GM12878 (cell line): ENCODE measurements at regions not wholly inside any gene's neighbourhood (a gene's known extent, or its start where the extent isn't known, plus 50 kb on each side); places are given as distances from the start of the nearest gene placed in this dataset.

Experiments used
- ATAC-seq: fragments of 200-7000 bp; cut with Tn5 transposase; 3 replicates; pipeline ENCODE4 v1.9.1; 2020; ENCODE audit warnings: mild to moderate bottlenecking, moderate library complexity
- BruUV-seq: library from RNA; stranded (reverse); fragments of 400-500 nt; replicated peaks from 2 replicates; lab custom pipeline; 2021; lab: Mats Ljungman, UMichigan
- CTCF ChIA-PET: fragments of 300-600 bp; sonication (Branson Sonifier 250); formaldehyde crosslinking; extraction: SDS; loops from one replicate; lab custom pipeline; 2021; ENCODE audit warnings: inconsistent platforms; lab: Yijun Ruan, JAX
- POLR2A ChIA-PET: fragments of 350-600 bp; formaldehyde crosslinking; extraction: SDS; loops from one replicate; lab custom pipeline; 2021; ENCODE audit warnings: inconsistent platforms; lab: Charles Lee
- RAD21 ChIA-PET: fragments of 300-600 bp; sonication (Branson Sonifier 250); formaldehyde crosslinking; loops from one replicate; lab custom pipeline; 2023; ENCODE audit warnings: antibody characterized with exemption; ENCODE audit not compliant: unreplicated experiment; lab: Charles Lee
- SMC1A ChIA-PET: fragments of 300-600 bp; sonication (Branson Sonifier 250); formaldehyde crosslinking; loops from one replicate; lab custom pipeline; 2023; ENCODE audit not compliant: unreplicated experiment, uncharacterized antibody; lab: Charles Lee
- DNase-seq: peaks from one replicate; pipeline ENCODE4 v3.0.0-alpha.2; 2011; ENCODE audit warnings: low read depth, low spot score
- FAIRE-seq: peaks from 3 replicates; lab custom pipeline; 2011; peaks lifted over from hg19 to GRCh38; lab: Jason Lieb, UNC
- H2AFZ ChIP-seq: 2 replicates; pipeline ENCODE4 v1.6.0; 2011; ENCODE audit warnings: low read depth, low read length, control low read depth; ENCODE audit not compliant: control insufficient read depth
- H3K27ac ChIP-seq: 2 replicates; pipeline ENCODE4 v1.5.1; 2011; ENCODE audit warnings: control low read depth; ENCODE audit not compliant: control insufficient read depth, insufficient read depth
- H3K27me3 ChIP-seq, 2 experiments: replicated peaks in 1 of 2; 2 replicates each; pipeline versions ENCODE4 v1.6.0 to v1.6.1; 2011; ENCODE audit warnings: low read length in 1 of 2; ENCODE audit not compliant: control insufficient read depth in 2 of 2, insufficient read depth in 2 of 2
- H3K36me3 ChIP-seq, 2 experiments: 2 replicates each; pipeline ENCODE4 v1.5.1; 2011; ENCODE audit warnings: low read length in 1 of 2; ENCODE audit not compliant: control insufficient read depth in 2 of 2, insufficient read depth in 2 of 2
- H3K4me1 ChIP-seq: 2 replicates; pipeline ENCODE4 v1.6.1; 2011; ENCODE audit warnings: mild to moderate bottlenecking, low read length, moderate library complexity, mixed read lengths; ENCODE audit not compliant: control insufficient read depth, insufficient read depth
- H3K4me2 ChIP-seq: 2 replicates; pipeline ENCODE4 v1.6.0; 2011; ENCODE audit warnings: control low read depth; ENCODE audit not compliant: control insufficient read depth, insufficient read depth
- H3K4me3 ChIP-seq: fragments of 200-600 bp; sonication (generic); 2 replicates; pipeline ENCODE4 v1.5.1; 2016
- H3K79me2 ChIP-seq: 2 replicates; pipeline ENCODE4 v1.6.0; 2011; ENCODE audit warnings: low read length; ENCODE audit not compliant: control insufficient read depth, insufficient read depth
- H3K9ac ChIP-seq: 2 replicates; pipeline ENCODE4 v1.8.0; 2011; ENCODE audit warnings: low read length, control low read depth, mixed read lengths; ENCODE audit not compliant: control insufficient read depth, insufficient read depth
- H3K9me3 ChIP-seq: replicated peaks from 3 replicates; pipeline ENCODE4 v1.5.1; 2011; ENCODE audit warnings: mild to moderate bottlenecking, low read length; ENCODE audit not compliant: control insufficient read depth, insufficient read depth
- H4K20me1 ChIP-seq: 2 replicates; pipeline ENCODE4 v1.6.0; 2011; ENCODE audit not compliant: control insufficient read depth, insufficient read depth
- ATF2 ChIP-seq: IDR thresholded peaks from 2 replicates; pipeline ENCODE4 v1.6.1; 2012; ENCODE audit warnings: low read length, inconsistent platforms
- EZH2 ChIP-seq: IDR thresholded peaks from 2 replicates; pipeline ENCODE4 v1.6.1; 2012; ENCODE audit warnings: low read depth, mild to moderate bottlenecking, control low read depth, inconsistent platforms, low read length, borderline replicate concordance; ENCODE audit not compliant: control insufficient read depth
- FOXM1 ChIP-seq: IDR thresholded peaks from 2 replicates; pipeline ENCODE4 v1.6.1; 2012; ENCODE audit warnings: low read depth, mild to moderate bottlenecking, inconsistent platforms, low read length, moderate library complexity
- HDAC6 ChIP-seq: fragments of 200-600 bp; sonication (generic); IDR thresholded peaks from one replicate; pipeline ENCODE4 v1.8.0; 2017; ENCODE audit warnings: antibody characterized with exemption; ENCODE audit not compliant: unreplicated experiment
- IKZF1 ChIP-seq: fragments of 450-650 bp; conservative IDR thresholded peaks from 2 replicates; pipeline ENCODE4 v1.6.1; 2017; ENCODE audit warnings: antibody characterized with exemption, mild to moderate bottlenecking
- KAT2A ChIP-seq: conservative IDR thresholded peaks from 2 replicates; pipeline ENCODE4 v1.6.1; 2011; ENCODE audit warnings: low read depth, low read length; ENCODE audit not compliant: control insufficient read depth
- KLF5 ChIP-seq: fragments of 450-650 bp; IDR thresholded peaks from 2 replicates; pipeline ENCODE4 v1.6.1; 2014; ENCODE audit warnings: mild to moderate bottlenecking; ENCODE audit not compliant: partially characterized antibody
- MXI1 ChIP-seq: fragments of 150-350 bp; IDR thresholded peaks from 2 replicates; pipeline ENCODE4 v1.6.1; 2011; ENCODE audit warnings: low read depth, mild to moderate bottlenecking, inconsistent platforms, low read length, improper control_type of control experiment
- PBX3 ChIP-seq: IDR thresholded peaks from 2 replicates; pipeline ENCODE4 v1.6.1; 2011; ENCODE audit warnings: mild to moderate bottlenecking, low read depth, low read length, moderate library complexity; ENCODE audit not compliant: insufficient replicate concordance
- PRDM15 ChIP-seq: fragments of 450-650 bp; formaldehyde crosslinking; IDR thresholded peaks from 2 replicates; pipeline ENCODE4 v1.4.0; 2020; ENCODE audit warnings: mild to moderate bottlenecking, moderate library complexity
- TBL1XR1 ChIP-seq: IDR thresholded peaks from 2 replicates; pipeline ENCODE4 v1.6.1; 2012; ENCODE audit warnings: low read depth, low read length, improper control_type of control experiment
- TCF12 ChIP-seq: IDR thresholded peaks from 2 replicates; pipeline ENCODE4 v1.6.1; 2011; ENCODE audit warnings: low read depth, mild to moderate bottlenecking, low read length
- ZNF274 ChIP-seq: IDR thresholded peaks from one replicate; pipeline ENCODE4 v1.8.0; 2011; ENCODE audit not compliant: insufficient read length, insufficient read depth
- ZNF384 ChIP-seq: IDR thresholded peaks from 2 replicates; pipeline ENCODE4 v1.6.1; 2012; ENCODE audit warnings: low read depth, mild to moderate bottlenecking, low read length, improper control_type of control experiment, borderline replicate concordance
- WGBS: methylation state at CpG from one replicate; pipeline ENCODE4 v1.1.6; 2016; ENCODE audit warnings: low lambda C conversion rate; ENCODE audit not compliant: insufficient replicate concordance, insufficient coverage; ENCODE audit errors: missing lambda C conversion rate; 5-methylcytosine and 5-hydroxymethylcytosine counted together
- in situ Hi-C: fragments of 300-500 bp; cut with MboI; formaldehyde crosslinking; loops from 9 replicates; pipeline ENCODE4 v1.14.3; 2018; ENCODE audit warnings: mixed read lengths
- intact Hi-C: fragments of 100-400 bp; cut with micrococcal nuclease; formaldehyde crosslinking; loops from one replicate; pipeline ENCODE4 v1.14.2; 2022; ENCODE audit not compliant: unreplicated experiment
- TF ChIP-seq, protein P1 (sequence below): fragments of 150-350 bp; IDR thresholded peaks from 2 replicates; pipeline ENCODE4 v1.6.1; 2014; ENCODE audit warnings: mild to moderate bottlenecking, low read depth, low read length

- Histone ChIP-seq H4K20me1 (no peaks in the 10 kb centered on the region), H3K4me3 (no peak overlapping the region), H3K4me1 (no peaks in the 10 kb centered on the region), H3K79me2 (no peaks in the 10 kb centered on the region), H3K9ac (no peak overlapping the region), H3K36me3 (no peaks in the 10 kb centered on the region), H3K9me3 (no peaks in the 10 kb centered on the region), H3K4me2 (no peak overlapping the region), H3K27me3 (peaks cover 0 to 2% of the 10 kb centered on the region in 2 experiments; a peak in 1 of 4 replicates), H3K27ac (no peak overlapping the region), H2AFZ (no peak overlapping the region)
- intact Hi-C loops (no loop called here), in situ Hi-C loops (no loop called here)
- ChIA-PET POLR2A (no interaction called here), SMC1A (no interaction called here), CTCF (no interaction called here), RAD21 (no interaction called here)
- WGBS, result 23% methylated on average over 4 of the region's 4 CpGs
- DNase-seq, result no peak
- no peak for ATAC-seq
- no peak for TF ChIP-seq PBX3
- TF ChIP-seq IKZF1, result no peak
- TF ChIP-seq KAT2A, result no peak
- TF ChIP-seq ZNF384, result no peak
- no peak for TF ChIP-seq EZH2
- TF ChIP-seq, protein P1, sequence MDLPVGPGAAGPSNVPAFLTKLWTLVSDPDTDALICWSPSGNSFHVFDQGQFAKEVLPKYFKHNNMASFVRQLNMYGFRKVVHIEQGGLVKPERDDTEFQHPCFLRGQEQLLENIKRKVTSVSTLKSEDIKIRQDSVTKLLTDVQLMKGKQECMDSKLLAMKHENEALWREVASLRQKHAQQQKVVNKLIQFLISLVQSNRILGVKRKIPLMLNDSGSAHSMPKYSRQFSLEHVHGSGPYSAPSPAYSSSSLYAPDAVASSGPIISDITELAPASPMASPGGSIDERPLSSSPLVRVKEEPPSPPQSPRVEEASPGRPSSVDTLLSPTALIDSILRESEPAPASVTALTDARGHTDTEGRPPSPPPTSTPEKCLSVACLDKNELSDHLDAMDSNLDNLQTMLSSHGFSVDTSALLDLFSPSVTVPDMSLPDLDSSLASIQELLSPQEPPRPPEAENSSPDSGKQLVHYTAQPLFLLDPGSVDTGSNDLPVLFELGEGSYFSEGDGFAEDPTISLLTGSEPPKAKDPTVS, result no peak
- TF ChIP-seq HDAC6, result no peak
- TF ChIP-seq KLF5, result no peak
- TF ChIP-seq ZNF274, result no peak
- no peak for TF ChIP-seq TCF12
- no peak for TF ChIP-seq MXI1
- TF ChIP-seq FOXM1, result no peak
- TF ChIP-seq PRDM15 (CRISPR knock-in tag), result no peak
- TF ChIP-seq ATF2, result no peak
- TF ChIP-seq TBL1XR1, result no peak
- FAIRE-seq, result no peak
- BruUV-seq, result no TSS peak
Observed at GRCh38 chr5:112626715-112627114, 111.0 kb upstream of the APC start.
